SK-N-SH treated with all-trans-retinoic acid at 6 μM for 48 hours (cell line): ENCODE measurements at regions not wholly inside any gene's neighbourhood (a gene's known extent, or its start where the extent isn't known, plus 50 kb on each side); places are given as distances from the start of the nearest gene placed in this dataset.

ENCODE experiments used
- BACH2 ChIP-seq: fragments of 250-450 bp; sonication (Bioruptor Pico); IDR thresholded peaks from 2 replicates; pipeline ENCODE4 v1.9.0; 2021; ENCODE audit warnings: mild to moderate bottlenecking, borderline replicate concordance
- CSDC2 ChIP-seq: fragments of 250-450 bp; sonication (Bioruptor Pico); IDR thresholded peaks from 2 replicates; pipeline ENCODE4 v1.5.0; 2020; ENCODE audit warnings: mild to moderate bottlenecking, moderate library complexity
- PATZ1 ChIP-seq: fragments of 250-450 bp; sonication (Bioruptor Pico); IDR thresholded peaks from 2 replicates; pipeline ENCODE4 v1.8.0; 2020; ENCODE audit warnings: mild to moderate bottlenecking, moderate library complexity, borderline replicate concordance
- RARB ChIP-seq: fragments of 250-450 bp; sonication (Bioruptor Pico); IDR thresholded peaks from 2 replicates; pipeline ENCODE4 v1.8.0; 2021; ENCODE audit warnings: mild to moderate bottlenecking, moderate library complexity
- TSHZ2 ChIP-seq: fragments of 250-450 bp; sonication (Bioruptor Pico); IDR thresholded peaks from 2 replicates; pipeline ENCODE4 v1.5.0; 2020; ENCODE audit warnings: mild to moderate bottlenecking, moderate library complexity
- ZFP3 ChIP-seq: fragments of 250-450 bp; sonication (Bioruptor Pico); IDR thresholded peaks from 2 replicates; pipeline ENCODE4 v1.5.0; 2020; ENCODE audit warnings: mild to moderate bottlenecking, moderate library complexity
- ZFP30 ChIP-seq: fragments of 450-650 bp; formaldehyde crosslinking; IDR thresholded peaks from 2 replicates; pipeline ENCODE4 v1.5.0; 2022; ENCODE audit warnings: mild to moderate bottlenecking, moderate library complexity
- ZNF565 ChIP-seq: fragments of 450-650 bp; formaldehyde crosslinking; conservative IDR thresholded peaks from 2 replicates; pipeline ENCODE4 v1.5.0; 2020; ENCODE audit warnings: low read depth, mild to moderate bottlenecking, moderate library complexity
- ZNF8 ChIP-seq: fragments of 450-650 bp; formaldehyde crosslinking; IDR thresholded peaks from 2 replicates; pipeline ENCODE4 v1.5.0; 2020; ENCODE audit warnings: mild to moderate bottlenecking, moderate library complexity

DNA sequence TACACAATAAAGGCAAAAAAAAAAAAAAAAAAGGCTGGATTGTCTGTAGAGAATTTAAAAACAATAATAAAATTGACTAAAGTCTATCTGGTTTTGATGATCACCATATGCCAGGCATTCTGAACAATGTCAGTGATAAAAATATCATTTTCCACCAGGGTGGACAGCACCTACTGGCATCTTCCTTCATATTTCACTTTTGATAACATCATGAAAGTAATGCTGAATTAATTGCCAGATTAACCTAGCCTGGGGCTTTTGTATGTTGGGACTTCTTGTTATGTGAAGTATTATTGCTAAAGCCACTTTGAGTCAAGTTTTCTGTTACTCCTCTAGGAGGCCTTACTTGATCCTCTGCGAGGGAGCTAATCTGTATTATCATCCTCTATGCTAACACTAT lies 73.8 kb upstream of the FAM98A start:
- TF ChIP-seq ZNF565 (no peak), TSHZ2 (CRISPR knock-in tag) (peak; percentile 52; the same call in 1 of the 2 replicates), ZNF8 (no peak), BACH2 (CRISPR knock-in tag) (no peak), PATZ1 (CRISPR knock-in tag) (no peak), CSDC2 (CRISPR knock-in tag) (no peak), ZFP3 (no peak), ZFP30 (CRISPR knock-in tag) (no peak), RARB (no peak)
